ENCODE measurements at regions not wholly inside any gene's neighbourhood (a gene's known extent, or its start where the extent isn't known, plus 50 kb on each side); places are given as distances from the start of the nearest gene placed in this dataset.

DNA sequence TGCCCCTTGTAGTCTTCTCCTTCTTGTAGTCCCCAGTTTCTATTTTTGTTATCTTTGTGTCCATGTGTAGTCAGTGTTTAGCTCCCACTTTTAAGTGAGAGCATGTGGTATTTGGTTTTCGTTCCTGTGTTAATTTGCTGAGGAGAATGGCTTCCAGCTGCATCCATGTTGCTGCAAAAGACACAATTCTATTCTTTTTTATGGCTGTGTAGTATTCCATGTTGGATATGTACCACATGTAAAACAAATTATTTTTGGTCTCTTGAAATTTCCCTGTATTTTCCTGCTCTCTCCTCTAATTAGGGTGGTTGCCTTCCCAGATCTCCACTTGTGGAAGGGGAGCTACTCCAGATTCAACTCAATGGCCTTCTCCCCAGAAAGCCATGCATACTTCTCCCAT lies 813.8 kb downstream of the UQCRFS1 start (continued):
- TF ChIP-seq GABPA (IDR thresholded peaks at IDR 0.05; ENCODE audit: low read depth), result no peak
- no peak for TF ChIP-seq NRF1 (conservative IDR thresholded peaks at IDR 0.05; ENCODE audit: low read depth, low read length)
- TF ChIP-seq, protein P1, sequence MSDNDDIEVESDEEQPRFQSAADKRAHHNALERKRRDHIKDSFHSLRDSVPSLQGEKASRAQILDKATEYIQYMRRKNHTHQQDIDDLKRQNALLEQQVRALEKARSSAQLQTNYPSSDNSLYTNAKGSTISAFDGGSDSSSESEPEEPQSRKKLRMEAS (IDR thresholded peaks at IDR 0.05; ENCODE audit: low read depth, low read length), result no peak
- TF ChIP-seq ZZZ3 (IDR thresholded peaks at IDR 0.05; ENCODE audit: control insufficient read depth, insufficient read length, low read depth), result no peak
- TF ChIP-seq, protein P2, sequence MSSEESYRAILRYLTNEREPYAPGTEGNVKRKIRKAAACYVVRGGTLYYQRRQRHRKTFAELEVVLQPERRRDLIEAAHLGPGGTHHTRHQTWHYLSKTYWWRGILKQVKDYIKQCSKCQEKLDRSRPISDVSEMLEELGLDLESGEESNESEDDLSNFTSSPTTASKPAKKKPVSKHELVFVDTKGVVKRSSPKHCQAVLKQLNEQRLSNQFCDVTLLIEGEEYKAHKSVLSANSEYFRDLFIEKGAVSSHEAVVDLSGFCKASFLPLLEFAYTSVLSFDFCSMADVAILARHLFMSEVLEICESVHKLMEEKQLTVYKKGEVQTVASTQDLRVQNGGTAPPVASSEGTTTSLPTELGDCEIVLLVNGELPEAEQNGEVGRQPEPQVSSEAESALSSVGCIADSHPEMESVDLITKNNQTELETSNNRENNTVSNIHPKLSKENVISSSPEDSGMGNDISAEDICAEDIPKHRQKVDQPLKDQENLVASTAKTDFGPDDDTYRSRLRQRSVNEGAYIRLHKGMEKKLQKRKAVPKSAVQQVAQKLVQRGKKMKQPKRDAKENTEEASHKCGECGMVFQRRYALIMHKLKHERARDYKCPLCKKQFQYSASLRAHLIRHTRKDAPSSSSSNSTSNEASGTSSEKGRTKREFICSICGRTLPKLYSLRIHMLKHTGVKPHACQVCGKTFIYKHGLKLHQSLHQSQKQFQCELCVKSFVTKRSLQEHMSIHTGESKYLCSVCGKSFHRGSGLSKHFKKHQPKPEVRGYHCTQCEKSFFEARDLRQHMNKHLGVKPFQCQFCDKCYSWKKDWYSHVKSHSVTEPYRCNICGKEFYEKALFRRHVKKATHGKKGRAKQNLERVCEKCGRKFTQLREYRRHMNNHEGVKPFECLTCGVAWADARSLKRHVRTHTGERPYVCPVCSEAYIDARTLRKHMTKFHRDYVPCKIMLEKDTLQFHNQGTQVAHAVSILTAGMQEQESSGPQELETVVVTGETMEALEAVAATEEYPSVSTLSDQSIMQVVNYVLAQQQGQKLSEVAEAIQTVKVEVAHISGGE (CRISPR knock-in tag; IDR thresholded peaks at IDR 0.05), result no peak
- no peak for TF ChIP-seq HCFC1 (IDR thresholded peaks at IDR 0.05; ENCODE audit: low read length)
- TF ChIP-seq FOXM1 (IDR thresholded peaks at IDR 0.05; ENCODE audit: low read depth, low read length), result no peak
- no peak for TF ChIP-seq MYB (IDR thresholded peaks at IDR 0.05; ENCODE audit: borderline replicate concordance, low read depth, low read length)
- no peak for TF ChIP-seq FOS (IDR thresholded peaks at IDR 0.05; ENCODE audit: borderline replicate concordance, extremely low read depth, insufficient read length)
- TF ChIP-seq POLR2AphosphoS2 (IDR thresholded peaks at IDR 0.05; ENCODE audit: low read depth, low read length), result no peak
- no peak for TF ChIP-seq SMAD5 (IDR thresholded peaks at IDR 0.05; ENCODE audit: low read depth)
- no peak for TF ChIP-seq NR2F1 (conservative IDR thresholded peaks at IDR 0.05)
- no peak for TF ChIP-seq NBN (IDR thresholded peaks at IDR 0.05)
- TF ChIP-seq, protein P3, sequence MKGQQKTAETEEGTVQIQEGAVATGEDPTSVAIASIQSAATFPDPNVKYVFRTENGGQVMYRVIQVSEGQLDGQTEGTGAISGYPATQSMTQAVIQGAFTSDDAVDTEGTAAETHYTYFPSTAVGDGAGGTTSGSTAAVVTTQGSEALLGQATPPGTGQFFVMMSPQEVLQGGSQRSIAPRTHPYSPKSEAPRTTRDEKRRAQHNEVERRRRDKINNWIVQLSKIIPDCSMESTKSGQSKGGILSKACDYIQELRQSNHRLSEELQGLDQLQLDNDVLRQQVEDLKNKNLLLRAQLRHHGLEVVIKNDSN (IDR thresholded peaks at IDR 0.05; ENCODE audit: borderline replicate concordance, extremely low read length, insufficient read depth, low read depth, low read length), result no peak
